HEK293 (cell line): ENCODE measurements at regions not wholly inside any gene's neighbourhood (a gene's known extent, or its start where the extent isn't known, plus 50 kb on each side); places are given as distances from the start of the nearest gene placed in this dataset.

Experiments
- CTCF ChIP-seq: fragments of 450-650 bp; formaldehyde crosslinking; IDR thresholded peaks from 2 replicates; pipeline ENCODE4 v1.5.1; 2016; ENCODE audit warnings: missing biosample characterization, missing genetic modification characterization
- YY1 ChIP-seq: fragments of 450-650 bp; formaldehyde crosslinking; IDR thresholded peaks from 2 replicates; pipeline ENCODE4 v1.5.1; 2018; ENCODE audit warnings: missing biosample characterization, missing genetic modification characterization
- ZBTB1 ChIP-seq: fragments of 450-650 bp; formaldehyde crosslinking; IDR thresholded peaks from 2 replicates; pipeline ENCODE4 v1.5.1; 2016; ENCODE audit warnings: missing biosample characterization, missing genetic modification characterization
- ZBTB17 ChIP-seq: fragments of 450-650 bp; formaldehyde crosslinking; IDR thresholded peaks from 2 replicates; pipeline ENCODE4 v1.5.1; 2016; ENCODE audit warnings: missing biosample characterization, missing genetic modification characterization
- ZNF114 ChIP-seq: fragments of 450-650 bp; formaldehyde crosslinking; IDR thresholded peaks from 2 replicates; pipeline ENCODE4 v1.5.0; 2017; ENCODE audit warnings: missing biosample characterization, missing genetic modification characterization
- ZNF121 ChIP-seq: fragments of 450-650 bp; formaldehyde crosslinking; IDR thresholded peaks from 2 replicates; pipeline ENCODE4 v1.5.1; 2016; ENCODE audit warnings: missing biosample characterization, missing genetic modification characterization
- ZNF571 ChIP-seq: fragments of 450-650 bp; formaldehyde crosslinking; IDR thresholded peaks from 2 replicates; pipeline ENCODE4 v1.5.0; 2017; ENCODE audit warnings: missing biosample characterization, missing genetic modification characterization

GRCh38 chr7:42479816-42480633 is 243.0 kb upstream of the GLI3 start:
- TF ChIP-seq CTCF = no peak
- TF ChIP-seq ZNF121 (tag by site-specific recombination) = no peak
- no peak for TF ChIP-seq ZBTB1
- TF ChIP-seq YY1 (tag by site-specific recombination) = no peak
- TF ChIP-seq ZNF571 (tag by site-specific recombination) = no peak
- TF ChIP-seq ZBTB17 = no peak
- TF ChIP-seq ZNF114 (tag by site-specific recombination) = no peak
